Tibial nerve (tissue), 4 donors: ENCODE measurements at regions not wholly inside any gene's neighbourhood (a gene's known extent, or its start where the extent isn't known, plus 50 kb on each side); places are given as distances from the start of the nearest gene placed in this dataset.

Experiments
- EP300 ChIP-seq, 2 donors: sonication (generic); formaldehyde crosslinking; IDR thresholded peaks; one replicate each; pipeline ENCODE4 v1.6.1; 2017; ENCODE audit warnings: antibody characterized with exemption in 2 of 2, mild to moderate bottlenecking in 1 of 2
- POLR2A ChIP-seq, 2 donors: fragments of 450-650 bp; IDR thresholded peaks; one replicate each; pipeline ENCODE4 v1.6.1; 2017; ENCODE audit warnings: antibody characterized with exemption in 2 of 2, mild to moderate bottlenecking in 2 of 2, moderate library complexity in 2 of 2
- TF ChIP-seq, protein P1 (sequence below), 5 experiments: fragments of 200-600 bp in 3 of 5; fragments of 450-650 bp in 2 of 5; sonication (generic) in 3 of 5; IDR thresholded peaks; one replicate each; pipeline ENCODE4 v1.5.1; 2016 to 2019; ENCODE audit warnings: antibody characterized with exemption in 5 of 5, mild to moderate bottlenecking in 3 of 5, moderate library complexity in 2 of 5

DNA sequence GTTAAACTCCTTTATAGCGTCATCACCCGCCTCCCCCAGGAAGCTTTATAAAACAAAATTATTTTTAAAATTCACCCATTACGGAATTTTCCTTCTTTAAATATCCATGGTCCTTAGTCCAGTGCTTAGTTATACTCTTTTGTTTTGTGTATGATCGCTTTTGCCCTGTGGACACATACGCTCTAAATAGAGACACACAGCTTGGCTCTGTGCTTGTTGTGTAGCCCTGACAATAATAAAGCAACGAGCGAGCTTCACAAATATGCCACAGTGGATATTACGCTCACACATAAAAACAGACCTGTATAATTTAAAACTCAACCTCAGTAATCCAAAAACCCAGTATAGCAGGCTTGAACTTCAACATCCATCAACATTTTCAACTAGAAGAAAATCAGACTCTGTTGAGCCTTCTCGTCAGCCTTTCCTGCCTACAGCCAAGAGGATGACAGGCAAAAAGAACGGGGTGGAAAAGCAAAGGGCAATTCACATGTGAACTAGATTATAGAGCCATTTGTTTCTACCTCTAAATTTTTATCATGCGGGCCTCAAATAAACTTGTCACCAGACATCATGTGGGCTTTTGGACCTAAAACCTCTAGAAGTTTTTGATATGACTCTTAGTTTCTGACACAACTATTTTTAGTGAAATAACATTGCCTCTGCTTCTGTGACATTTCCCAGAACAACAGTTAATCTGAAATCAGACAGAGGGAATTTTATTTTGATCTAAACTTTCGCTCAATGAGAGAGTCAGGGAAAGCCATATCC, 89.6 kb upstream of the THBS1 start:
- TF ChIP-seq, protein P1, sequence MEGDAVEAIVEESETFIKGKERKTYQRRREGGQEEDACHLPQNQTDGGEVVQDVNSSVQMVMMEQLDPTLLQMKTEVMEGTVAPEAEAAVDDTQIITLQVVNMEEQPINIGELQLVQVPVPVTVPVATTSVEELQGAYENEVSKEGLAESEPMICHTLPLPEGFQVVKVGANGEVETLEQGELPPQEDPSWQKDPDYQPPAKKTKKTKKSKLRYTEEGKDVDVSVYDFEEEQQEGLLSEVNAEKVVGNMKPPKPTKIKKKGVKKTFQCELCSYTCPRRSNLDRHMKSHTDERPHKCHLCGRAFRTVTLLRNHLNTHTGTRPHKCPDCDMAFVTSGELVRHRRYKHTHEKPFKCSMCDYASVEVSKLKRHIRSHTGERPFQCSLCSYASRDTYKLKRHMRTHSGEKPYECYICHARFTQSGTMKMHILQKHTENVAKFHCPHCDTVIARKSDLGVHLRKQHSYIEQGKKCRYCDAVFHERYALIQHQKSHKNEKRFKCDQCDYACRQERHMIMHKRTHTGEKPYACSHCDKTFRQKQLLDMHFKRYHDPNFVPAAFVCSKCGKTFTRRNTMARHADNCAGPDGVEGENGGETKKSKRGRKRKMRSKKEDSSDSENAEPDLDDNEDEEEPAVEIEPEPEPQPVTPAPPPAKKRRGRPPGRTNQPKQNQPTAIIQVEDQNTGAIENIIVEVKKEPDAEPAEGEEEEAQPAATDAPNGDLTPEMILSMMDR (IDR thresholded peaks at IDR 0.05) = no peak
- TF ChIP-seq EP300 (IDR thresholded peaks at IDR 0.05) (no peak), POLR2A (IDR thresholded peaks at IDR 0.05) (no peak)
